CD4-positive, alpha-beta T cell (primary cell): ENCODE measurements at regions not wholly inside any gene's neighbourhood (a gene's known extent, or its start where the extent isn't known, plus 50 kb on each side); places are given as distances from the start of the nearest gene placed in this dataset.

ENCODE experiments used
- ATAC-seq: fragments of 200-7000 bp; cut with Tn5 transposase; one replicate; pipeline ENCODE4 v1.10.0; 2022; ENCODE audit warnings: mild to moderate bottlenecking; ENCODE audit not compliant: poor library complexity
- CTCF ChIA-PET: fragments of 350-600 bp; sonication (Branson Sonifier 250); formaldehyde crosslinking; loops from one replicate; lab custom pipeline; 2021; ENCODE audit warnings: antibody characterized with exemption, inconsistent platforms; lab: Charles Lee
- POLR2A ChIA-PET: fragments of 350-600 bp; sonication (Branson Sonifier 250); formaldehyde crosslinking; loops from one replicate; lab custom pipeline; 2021; ENCODE audit warnings: antibody characterized with exemption, inconsistent platforms; lab: Charles Lee
- DNase-seq, 14 experiments: peaks; one replicate each; pipeline ENCODE4 v3.0.0-alpha.2; 2013 to 2020; ENCODE audit warnings: mixed read lengths in 2 of 14
- H3K27ac ChIP-seq, 2 donors: one replicate each; pipeline versions ENCODE4 v1.5.1 to v1.7.0; 2013; ENCODE audit warnings: low read length in 2 of 2, low read depth in 1 of 2, mild to moderate bottlenecking in 1 of 2
- H3K27me3 ChIP-seq, 2 experiments: 1 replicate in 1 of 2; 2 replicates in 1 of 2; pipeline versions ENCODE4 v1.6.1 to v1.7.0; 2013; ENCODE audit warnings: low read length in 2 of 2, control low read depth in 1 of 2, mild to moderate bottlenecking in 1 of 2, moderate library complexity in 1 of 2; ENCODE audit not compliant: insufficient read depth in 2 of 2, control insufficient read depth in 1 of 2
- H3K36me3 ChIP-seq: one replicate; pipeline ENCODE4 v1.6.1; 2013; ENCODE audit warnings: low read length, control low read depth; ENCODE audit not compliant: insufficient read depth
- H3K4me1 ChIP-seq: one replicate; pipeline ENCODE4 v1.6.1; 2013; ENCODE audit warnings: low read length, control low read depth; ENCODE audit not compliant: insufficient read depth
- H3K4me3 ChIP-seq: one replicate; pipeline ENCODE4 v1.5.1; 2013; ENCODE audit warnings: mild to moderate bottlenecking, low read length, moderate library complexity
- H3K9me3 ChIP-seq, 2 experiments: 1 replicate in 1 of 2; 2 replicates in 1 of 2; pipeline versions ENCODE4 v1.6.1 to v1.7.0; 2013; ENCODE audit warnings: low read length in 2 of 2, mild to moderate bottlenecking in 2 of 2, control low read depth in 1 of 2, moderate library complexity in 1 of 2; ENCODE audit not compliant: control insufficient read depth in 1 of 2, insufficient read depth in 1 of 2
- H3K27ac Mint-ChIP-seq: one replicate; pipeline ENCODE4 v1.8.0; 2020; ENCODE audit warnings: mixed read lengths
- H3K27me3 Mint-ChIP-seq: one replicate; pipeline ENCODE4 v1.8.0; 2021; ENCODE audit warnings: mixed read lengths
- H3K36me3 Mint-ChIP-seq: one replicate; pipeline ENCODE4 v1.8.0; 2021; ENCODE audit warnings: low read depth, mixed read lengths
- H3K4me1 Mint-ChIP-seq: one replicate; pipeline ENCODE4 v1.8.0; 2021; ENCODE audit warnings: low read depth, mixed read lengths
- H3K4me3 Mint-ChIP-seq: one replicate; pipeline ENCODE4 v1.8.0; 2020; ENCODE audit warnings: mild to moderate bottlenecking, mixed read lengths
- H3K9me3 Mint-ChIP-seq: one replicate; pipeline ENCODE4 v1.8.0; 2020; ENCODE audit warnings: mixed read lengths
- intact Hi-C, 2 experiments: fragments of 100-400 bp; cut with DNase I in 1 of 2; cut with micrococcal nuclease in 1 of 2; formaldehyde crosslinking; loops; one replicate each; pipeline versions ENCODE4 v1.15.1 to v1.9.0; 2023 to 2025; cut with DNase I, micrococcal nuclease
- TF ChIP-seq, protein P1 (sequence below): fragments of 200-600 bp; IDR thresholded peaks from one replicate; pipeline ENCODE4 v1.8.0; 2022; ENCODE audit warnings: antibody characterized with exemption, mild to moderate bottlenecking

DNA sequence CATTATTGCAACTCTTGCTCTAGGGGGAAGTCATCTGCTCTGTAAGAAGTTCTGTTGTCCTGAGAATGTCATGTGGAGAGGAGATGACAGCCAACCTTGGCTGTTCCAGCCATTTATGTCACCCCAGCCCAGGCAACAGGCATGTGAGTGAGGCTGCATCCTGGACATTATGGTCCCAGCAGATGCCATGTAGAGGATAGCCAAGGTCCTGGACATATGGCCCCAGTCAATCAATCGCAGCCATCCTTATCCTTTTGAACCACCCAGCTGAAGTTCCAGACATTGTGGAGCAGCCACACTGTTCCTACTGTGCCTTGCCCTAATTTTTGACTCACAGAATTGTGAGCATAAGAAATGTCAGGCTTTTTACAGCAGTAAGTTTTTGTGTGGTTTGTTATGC lies 84.9 kb downstream of the AVPR1A start:
- no peaks in the 10 kb centered on the region for H3K4me1 ChIP-seq
- no peak overlapping the region for H3K4me3 Mint-ChIP-seq
- intact Hi-C loops, result no loop called here
- no peaks in the 10 kb centered on the region for H3K9me3 Mint-ChIP-seq
- no peak overlapping the region for H3K27ac Mint-ChIP-seq
- no peak for DNase-seq
- no peak overlapping the region for H3K4me3 ChIP-seq
- no peak for ATAC-seq
- no peaks in the 10 kb centered on the region for H3K9me3 ChIP-seq
- no peaks in the 10 kb centered on the region for H3K36me3 Mint-ChIP-seq
- CTCF ChIA-PET, result no interaction called here
- POLR2A ChIA-PET, result no interaction called here
- H3K27me3 Mint-ChIP-seq, result no peaks in the 10 kb centered on the region
- H3K36me3 ChIP-seq, result no peaks in the 10 kb centered on the region
- H3K27ac ChIP-seq, result no peak overlapping the region
- no peaks in the 10 kb centered on the region for H3K4me1 Mint-ChIP-seq
- no peaks in the 10 kb centered on the region for H3K27me3 ChIP-seq
- TF ChIP-seq, protein P1, sequence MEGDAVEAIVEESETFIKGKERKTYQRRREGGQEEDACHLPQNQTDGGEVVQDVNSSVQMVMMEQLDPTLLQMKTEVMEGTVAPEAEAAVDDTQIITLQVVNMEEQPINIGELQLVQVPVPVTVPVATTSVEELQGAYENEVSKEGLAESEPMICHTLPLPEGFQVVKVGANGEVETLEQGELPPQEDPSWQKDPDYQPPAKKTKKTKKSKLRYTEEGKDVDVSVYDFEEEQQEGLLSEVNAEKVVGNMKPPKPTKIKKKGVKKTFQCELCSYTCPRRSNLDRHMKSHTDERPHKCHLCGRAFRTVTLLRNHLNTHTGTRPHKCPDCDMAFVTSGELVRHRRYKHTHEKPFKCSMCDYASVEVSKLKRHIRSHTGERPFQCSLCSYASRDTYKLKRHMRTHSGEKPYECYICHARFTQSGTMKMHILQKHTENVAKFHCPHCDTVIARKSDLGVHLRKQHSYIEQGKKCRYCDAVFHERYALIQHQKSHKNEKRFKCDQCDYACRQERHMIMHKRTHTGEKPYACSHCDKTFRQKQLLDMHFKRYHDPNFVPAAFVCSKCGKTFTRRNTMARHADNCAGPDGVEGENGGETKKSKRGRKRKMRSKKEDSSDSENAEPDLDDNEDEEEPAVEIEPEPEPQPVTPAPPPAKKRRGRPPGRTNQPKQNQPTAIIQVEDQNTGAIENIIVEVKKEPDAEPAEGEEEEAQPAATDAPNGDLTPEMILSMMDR, result no peak

DNA sequence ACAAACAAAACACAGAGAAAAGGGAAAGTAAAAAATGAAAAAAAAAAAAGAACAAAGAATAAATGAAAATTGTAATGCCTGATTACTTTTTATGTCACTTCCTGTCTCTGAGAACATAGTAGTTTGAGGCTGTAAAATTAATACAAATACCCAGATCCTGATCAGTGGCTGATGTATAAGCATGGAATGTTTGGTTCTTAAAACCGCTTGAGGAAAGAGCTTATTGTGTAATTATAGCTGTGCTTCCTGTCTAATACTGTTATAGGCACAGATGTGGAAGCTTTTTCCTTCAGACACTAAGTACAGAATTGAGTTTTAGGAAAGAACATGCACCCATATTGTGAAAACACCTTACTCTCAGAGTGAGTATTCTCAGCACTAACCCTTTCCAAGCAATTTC lies 86.9 kb downstream of the AVPR1A start:
- ChIA-PET CTCF (no interaction called here), POLR2A (no interaction called here)
- intact Hi-C loops, result no loop called here
- no peaks in the 10 kb centered on the region for H3K4me1 ChIP-seq
- DNase-seq, result no peak
- Mint-ChIP-seq H3K9me3 (no peaks in the 10 kb centered on the region), H3K27me3 (no peaks in the 10 kb centered on the region), H3K4me3 (no peak overlapping the region), H3K4me1 (no peaks in the 10 kb centered on the region), H3K27ac (no peak overlapping the region), H3K36me3 (no peaks in the 10 kb centered on the region)
- no peak overlapping the region for H3K4me3 ChIP-seq
- no peak for ATAC-seq
- H3K36me3 ChIP-seq, result no peaks in the 10 kb centered on the region
- H3K27ac ChIP-seq, result no peak overlapping the region
- no peaks in the 10 kb centered on the region for H3K27me3 ChIP-seq
- TF ChIP-seq, protein P1, result no peak
- no peaks in the 10 kb centered on the region for H3K9me3 ChIP-seq

DNA sequence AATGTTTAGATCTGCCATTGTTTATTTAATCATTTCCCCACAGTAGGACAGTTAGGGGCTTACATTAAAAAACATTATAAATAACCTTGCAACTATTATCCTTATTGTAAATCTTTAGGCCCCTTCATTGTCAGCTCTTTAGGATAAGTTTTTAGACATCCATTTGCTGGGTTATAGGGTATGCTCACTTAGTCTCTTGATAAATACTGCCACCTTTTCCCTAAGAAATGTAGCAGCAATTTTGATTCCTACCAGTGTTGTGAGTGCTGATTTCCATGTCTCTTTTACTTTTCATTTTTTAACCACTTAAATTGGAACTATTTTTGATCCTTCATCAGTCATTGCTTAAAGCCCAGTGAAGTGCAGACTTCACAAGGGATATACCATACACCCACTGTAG lies 94.4 kb downstream of the AVPR1A start:
- TF ChIP-seq, protein P1, result no peak

More for the DNA sequence above, 94.4 kb downstream of the AVPR1A start:
- Mint-ChIP-seq H3K9me3 (no peaks in the 10 kb centered on the region), H3K36me3 (no peaks in the 10 kb centered on the region), H3K4me3 (no peak overlapping the region), H3K27ac (no peak overlapping the region), H3K4me1 (no peaks in the 10 kb centered on the region), H3K27me3 (no peaks in the 10 kb centered on the region)
- Histone ChIP-seq H3K4me1 (no peaks in the 10 kb centered on the region), H3K27me3 (no peaks in the 10 kb centered on the region), H3K9me3 (no peaks in the 10 kb centered on the region), H3K36me3 (no peaks in the 10 kb centered on the region), H3K27ac (no peak overlapping the region), H3K4me3 (no peak overlapping the region)
- ATAC-seq (no peak), DNase-seq (no peak)
- CTCF ChIA-PET, result no interaction called here
- POLR2A ChIA-PET, result no interaction called here
- intact Hi-C loops, result no loop called here
